Adrenal gland (tissue), 9 donors: ENCODE measurements at regions not wholly inside any gene's neighbourhood (a gene's known extent, or its start where the extent isn't known, plus 50 kb on each side); places are given as distances from the start of the nearest gene placed in this dataset.

Experiments used
- DNase-seq, 7 donors: peaks; one replicate each; pipeline ENCODE4 v3.0.0-alpha.2; 2019 to 2020
- H3K27ac ChIP-seq, 5 donors: fragments of 200-600 bp; sonication (generic) in 4 of 5; 1 replicate in 3 of 5; 2 replicates in 2 of 5; pipeline versions ENCODE4 v1.5.1 to v1.8.0; 2016 to 2020; ENCODE audit warnings: mild to moderate bottlenecking in 1 of 5
- H3K27me3 ChIP-seq: fragments of 200-600 bp; 2 replicates; pipeline ENCODE4 v1.8.0; 2021
- H3K36me3 ChIP-seq, 2 donors: fragments of 200-600 bp; replicated peaks in 1 of 2; 1 replicate in 1 of 2; 2 replicates in 1 of 2; pipeline versions ENCODE4 v1.5.1 to v1.8.0; 2018 to 2022
- H3K4me1 ChIP-seq, 2 donors: fragments of 200-600 bp; replicated peaks in 1 of 2; 1 replicate in 1 of 2; 2 replicates in 1 of 2; pipeline versions ENCODE4 v1.5.1 to v1.8.0; 2018 to 2021
- H3K4me3 ChIP-seq, 4 donors: fragments of 200-600 bp; sonication (generic) in 3 of 4; one replicate each; pipeline ENCODE4 v1.5.1; 2016 to 2018
- H3K9me3 ChIP-seq, 3 donors: fragments of 200-600 bp; sonication (generic) in 1 of 3; replicated peaks in 1 of 3; 1 replicate in 2 of 3; 2 replicates in 1 of 3; pipeline versions ENCODE4 v1.5.1 to v1.8.0; 2016 to 2021
- POLR2A ChIP-seq, 2 donors: fragments of 450-650 bp; IDR thresholded peaks; one replicate each; pipeline ENCODE4 v1.6.1; 2017; ENCODE audit warnings: antibody characterized with exemption in 2 of 2, mild to moderate bottlenecking in 2 of 2, moderate library complexity in 1 of 2
- WGBS, 4 donors: extraction: QIAGEN DNeasy Blood & Tissue Kit in 2 of 4; methylation state at CpG; one replicate each; pipeline versions ENCODE4 v1.1.5 to v1.1.7; 2013 to 2017; 5-methylcytosine and 5-hydroxymethylcytosine counted together
- intact Hi-C, 2 donors: fragments of 100-400 bp; cut with DNase I; formaldehyde crosslinking; loops; one replicate each; pipeline versions ENCODE4 v1.14.1 to v1.15.0; 2022 to 2023
- TF ChIP-seq, protein P1 (sequence below), 6 experiments: fragments of 450-650 bp in 4 of 6; fragments of 200-600 bp in 2 of 6; sonication (generic) in 1 of 6; IDR thresholded peaks; 1 replicate in 5 of 6; 2 replicates in 1 of 6; pipeline versions ENCODE4 v1.5.1 to v1.8.0; 2016 to 2021; ENCODE audit warnings: antibody characterized with exemption in 6 of 6, mild to moderate bottlenecking in 2 of 6, moderate library complexity in 1 of 6
- donor health status: healthy with polysubstance abuse.
- donor health status: Bipolar disorder and iron deficiency.
- donor health status: DM: yes; HTN: yes; CAD: no.
- donor health status: DM: no; HTN: no; CAD: no.
- donor health status: DM: no; HTN: no; CAD: no.

DNA sequence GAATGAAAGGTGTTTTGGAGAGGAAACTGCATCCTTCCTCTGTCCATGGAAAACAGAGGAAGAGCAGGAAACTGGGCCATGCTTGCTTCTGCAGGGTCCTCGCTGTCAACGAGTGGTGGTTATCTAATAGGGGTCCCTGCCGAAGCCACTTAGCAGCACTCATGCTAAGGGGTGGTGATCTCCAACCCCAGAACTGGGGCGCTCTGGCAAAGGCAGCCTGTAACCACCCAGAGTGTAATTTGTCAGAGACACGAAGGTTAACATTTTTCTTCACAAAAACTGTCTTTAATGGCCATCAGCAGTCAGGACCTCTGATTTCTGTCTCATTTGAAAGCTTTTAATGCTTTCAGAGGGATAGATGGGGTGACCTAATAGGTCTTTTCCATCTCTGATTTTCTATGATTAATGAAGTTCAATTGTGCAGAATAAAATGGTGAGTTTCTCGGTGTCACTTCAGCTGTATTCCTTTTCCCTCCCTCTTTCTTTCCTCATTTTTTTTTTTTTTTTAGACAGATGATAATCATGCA, 231.3 kb upstream of the CELF4 start:
- Histone ChIP-seq H3K27me3 (no peaks in the 10 kb centered on the region), H3K4me3 (no peak overlapping the region), H3K9me3 (no peaks in the 10 kb centered on the region), H3K4me1 (no peaks in the 10 kb centered on the region), H3K36me3 (no peaks in the 10 kb centered on the region), H3K27ac (no peak overlapping the region)
- no peak for TF ChIP-seq POLR2A (IDR thresholded peaks at IDR 0.05)
- TF ChIP-seq, protein P1, sequence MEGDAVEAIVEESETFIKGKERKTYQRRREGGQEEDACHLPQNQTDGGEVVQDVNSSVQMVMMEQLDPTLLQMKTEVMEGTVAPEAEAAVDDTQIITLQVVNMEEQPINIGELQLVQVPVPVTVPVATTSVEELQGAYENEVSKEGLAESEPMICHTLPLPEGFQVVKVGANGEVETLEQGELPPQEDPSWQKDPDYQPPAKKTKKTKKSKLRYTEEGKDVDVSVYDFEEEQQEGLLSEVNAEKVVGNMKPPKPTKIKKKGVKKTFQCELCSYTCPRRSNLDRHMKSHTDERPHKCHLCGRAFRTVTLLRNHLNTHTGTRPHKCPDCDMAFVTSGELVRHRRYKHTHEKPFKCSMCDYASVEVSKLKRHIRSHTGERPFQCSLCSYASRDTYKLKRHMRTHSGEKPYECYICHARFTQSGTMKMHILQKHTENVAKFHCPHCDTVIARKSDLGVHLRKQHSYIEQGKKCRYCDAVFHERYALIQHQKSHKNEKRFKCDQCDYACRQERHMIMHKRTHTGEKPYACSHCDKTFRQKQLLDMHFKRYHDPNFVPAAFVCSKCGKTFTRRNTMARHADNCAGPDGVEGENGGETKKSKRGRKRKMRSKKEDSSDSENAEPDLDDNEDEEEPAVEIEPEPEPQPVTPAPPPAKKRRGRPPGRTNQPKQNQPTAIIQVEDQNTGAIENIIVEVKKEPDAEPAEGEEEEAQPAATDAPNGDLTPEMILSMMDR (IDR thresholded peaks at IDR 0.05): no peak
- WGBS, 4 donors: 66 to 73% (median 73%) methylated on average over 6 of the region's 6 CpGs
- DNase-seq: no peak
- intact Hi-C loops: no loop called here

DNA sequence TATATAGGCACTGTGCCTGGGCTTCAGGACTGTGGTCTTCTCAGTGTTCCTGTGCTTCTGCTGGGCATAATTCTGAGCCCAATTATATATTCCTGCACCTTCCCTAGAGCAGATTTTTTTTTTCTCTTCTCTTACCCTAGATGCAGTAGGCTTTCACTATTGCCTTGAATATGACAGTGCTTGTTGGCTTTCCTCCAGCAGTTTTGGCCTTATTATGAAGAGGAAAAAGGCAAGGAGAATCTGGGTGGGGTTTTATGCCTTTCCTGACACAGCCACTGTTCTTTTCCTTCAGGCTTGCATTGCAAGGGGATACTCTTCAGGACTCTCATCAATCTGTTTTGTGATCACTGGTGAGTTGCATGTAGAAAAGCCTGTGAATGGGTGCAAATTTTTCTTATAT, 221.9 kb upstream of the CELF4 start:
- intact Hi-C loops: no loop called here
- H3K4me1 ChIP-seq: no peaks in the 10 kb centered on the region
- DNase-seq: no peak
- no peak overlapping the region for H3K4me3 ChIP-seq
- no peaks in the 10 kb centered on the region for H3K9me3 ChIP-seq
- H3K36me3 ChIP-seq: no peaks in the 10 kb centered on the region
- no peaks in the 10 kb centered on the region for H3K27me3 ChIP-seq
- TF ChIP-seq POLR2A (IDR thresholded peaks at IDR 0.05): no peak
- TF ChIP-seq, protein P1 (IDR thresholded peaks at IDR 0.05): no peak
- H3K27ac ChIP-seq: no peak overlapping the region

DNA sequence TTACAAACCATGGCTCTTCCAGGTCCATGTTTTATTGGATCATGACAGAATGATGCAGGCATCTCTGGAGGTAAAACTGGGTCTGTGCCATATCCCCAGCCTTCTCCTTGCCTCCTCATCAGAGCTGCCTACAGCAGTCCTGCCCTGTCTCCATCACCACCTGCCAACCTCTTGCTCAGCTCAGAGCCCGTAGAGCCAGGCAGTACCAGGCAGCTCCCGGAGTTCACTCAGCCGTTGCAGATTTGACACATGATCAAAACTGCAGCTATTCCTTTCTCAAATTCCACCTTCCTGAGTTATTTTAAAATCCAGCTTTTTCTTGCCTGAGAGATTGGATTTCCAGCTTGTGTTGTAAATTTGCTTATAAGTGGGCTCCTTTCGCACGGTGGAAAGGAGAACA, 218.2 kb upstream of the CELF4 start:
- Histone ChIP-seq H3K27ac (no peak overlapping the region), H3K36me3 (no peaks in the 10 kb centered on the region), H3K4me3 (no peak overlapping the region), H3K27me3 (no peaks in the 10 kb centered on the region), H3K4me1 (no peaks in the 10 kb centered on the region), H3K9me3 (no peaks in the 10 kb centered on the region)
- intact Hi-C loops: no loop called here
- DNase-seq: no peak
- 55 to 71% (median 61%) methylated on average over 5 of the region's 5 CpGs for WGBS, 4 donors
- TF ChIP-seq POLR2A (IDR thresholded peaks at IDR 0.05): no peak
- TF ChIP-seq, protein P1 (IDR thresholded peaks at IDR 0.05): no peak

DNA sequence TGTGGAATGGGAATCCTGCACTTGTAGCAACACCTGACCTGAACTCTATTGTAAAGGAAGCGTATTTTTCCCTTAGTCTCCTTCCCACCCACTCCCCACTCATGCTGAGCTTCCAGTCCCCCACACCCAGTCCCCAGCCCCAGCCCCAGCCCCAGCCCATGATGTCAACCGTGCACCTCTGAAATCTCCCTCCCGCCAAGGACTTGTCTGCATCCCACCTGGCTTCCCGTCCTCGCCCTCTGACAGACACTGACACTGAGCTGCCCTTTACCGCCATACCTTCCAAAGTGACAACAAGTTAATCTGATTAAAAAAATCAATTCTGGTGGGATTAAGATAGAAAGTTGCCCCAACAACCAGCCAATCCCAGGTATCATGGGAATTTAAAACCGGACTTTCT, 213.6 kb upstream of the CELF4 start:
- H3K9me3 ChIP-seq: no peaks in the 10 kb centered on the region
- H3K4me1 ChIP-seq: no peaks in the 10 kb centered on the region
- TF ChIP-seq, protein P1 (IDR thresholded peaks at IDR 0.05): no peak
- no peak for TF ChIP-seq POLR2A (IDR thresholded peaks at IDR 0.05)
- H3K27ac ChIP-seq: no peak overlapping the region
- H3K4me3 ChIP-seq: no peak overlapping the region
- WGBS, 4 donors: 84 to 87% (median 84%) methylated on average over 7 of the region's 7 CpGs
- no peak for DNase-seq
- H3K27me3 ChIP-seq: no peaks in the 10 kb centered on the region
- H3K36me3 ChIP-seq: no peaks in the 10 kb centered on the region
- intact Hi-C loops: loop anchor here in 1 of 2 donors (10.0 kb wide), 1 partner anchor 1796 kb away; no protein-coding TSS in a partner anchor
